Keratinocyte (primary cell): ENCODE measurements at regions not wholly inside any gene's neighbourhood (a gene's known extent, or its start where the extent isn't known, plus 50 kb on each side); places are given as distances from the start of the nearest gene placed in this dataset.
"Not testable (repeated sequence)": the region's sequence is repeated elsewhere in the genome, so short reads cannot be mapped to it uniquely, and the experiment has no call there.

Source experiments
- DNase-seq: peaks from one replicate; pipeline ENCODE4 v3.0.0-alpha.2; 2011; ENCODE audit warnings: low read depth, missing footprints, low spot score
- FAIRE-seq: peaks from 2 replicates; lab custom pipeline; 2011; peaks lifted over from hg19 to GRCh38; lab: Jason Lieb, UNC
- H2AFZ ChIP-seq: 2 replicates; pipeline ENCODE4 v1.6.0; 2012; ENCODE audit warnings: low read length, control low read depth, inconsistent platforms; ENCODE audit not compliant: control insufficient read depth
- H3K27ac ChIP-seq: 2 replicates; pipeline ENCODE4 v1.5.1; 2011; ENCODE audit warnings: low read length; ENCODE audit not compliant: control insufficient read depth, insufficient read depth
- H3K27me3 ChIP-seq: 3 replicates; pipeline ENCODE4 v1.6.0; 2011; ENCODE audit warnings: low read length; ENCODE audit not compliant: control insufficient read depth, insufficient read depth; ENCODE audit errors: extremely low read depth
- H3K36me3 ChIP-seq, 2 experiments: 2 replicates in 1 of 2; 3 replicates in 1 of 2; pipeline ENCODE4 v1.5.1; 2011; ENCODE audit warnings: low read length in 2 of 2, mild to moderate bottlenecking in 1 of 2; ENCODE audit not compliant: control insufficient read depth in 2 of 2, insufficient read depth in 2 of 2; ENCODE audit errors: extremely low read depth in 1 of 2
- H3K4me1 ChIP-seq: 3 replicates; pipeline ENCODE4 v1.5.1; 2011; ENCODE audit warnings: low read length; ENCODE audit not compliant: control insufficient read depth, insufficient read depth; ENCODE audit errors: extremely low read depth
- H3K4me2 ChIP-seq: 3 replicates; pipeline ENCODE4 v1.6.0; 2011; ENCODE audit warnings: low read depth, low read length; ENCODE audit not compliant: control insufficient read depth, insufficient read depth; ENCODE audit errors: extremely low read depth
- H3K4me3 ChIP-seq, 3 experiments: fragments of 200-600 bp in 1 of 3; sonication (generic) in 1 of 3; 2 replicates in 2 of 3; 3 replicates in 1 of 3; pipeline ENCODE4 v1.5.1; 2011 to 2016; ENCODE audit warnings: low read length in 3 of 3, mild to moderate bottlenecking in 3 of 3, control low read depth in 2 of 3, inconsistent platforms in 1 of 3, low read depth in 1 of 3, mixed read lengths in 1 of 3, mixed run types in 1 of 3, moderate library complexity in 1 of 3; ENCODE audit not compliant: control insufficient read depth in 2 of 3, insufficient read depth in 2 of 3; ENCODE audit errors: extremely low read depth in 1 of 3
- H3K79me2 ChIP-seq: 2 replicates; pipeline ENCODE4 v1.6.0; 2012; ENCODE audit warnings: low read length; ENCODE audit not compliant: control insufficient read depth, insufficient read depth
- H3K9ac ChIP-seq: 3 replicates; pipeline ENCODE4 v1.6.0; 2011; ENCODE audit warnings: low read length; ENCODE audit not compliant: control insufficient read depth, insufficient read depth; ENCODE audit errors: extremely low read depth
- H3K9me1 ChIP-seq: 3 replicates; pipeline ENCODE4 v1.6.0; 2011; ENCODE audit warnings: low read length; ENCODE audit not compliant: control insufficient read depth, insufficient read depth; ENCODE audit errors: extremely low read depth
- H3K9me3 ChIP-seq: 2 replicates; pipeline ENCODE4 v1.5.1; 2012; ENCODE audit warnings: low read depth, low read length; ENCODE audit not compliant: control insufficient read depth
- H4K20me1 ChIP-seq: 3 replicates; pipeline ENCODE4 v1.6.0; 2011; ENCODE audit warnings: low read length; ENCODE audit not compliant: control insufficient read depth, insufficient read depth; ENCODE audit errors: extremely low read depth
- CTCF ChIP-seq, 3 experiments: IDR thresholded peaks in 1 of 3; conservative IDR thresholded peaks in 1 of 3; optimal IDR thresholded peaks in 1 of 3; 2 replicates in 2 of 3; 3 replicates in 1 of 3; pipeline versions ENCODE3 to v1.5.1; 2011; ENCODE audit warnings: low read length in 3 of 3, mild to moderate bottlenecking in 3 of 3, moderate library complexity in 2 of 3, control low read depth in 1 of 3, inconsistent platforms in 1 of 3; ENCODE audit not compliant: insufficient read depth in 2 of 3; ENCODE audit errors: extremely low read depth in 1 of 3
- EZH2 ChIP-seq: IDR thresholded peaks from one replicate; pipeline ENCODE4 v1.6.1; 2012; ENCODE audit warnings: inconsistent platforms, mild to moderate bottlenecking, low read length, moderate library complexity
- dilution Hi-C: fragments of 300-500 bp; cut with MboI; formaldehyde crosslinking; loops from one replicate; pipeline ENCODE4 v1.7.0; 2020; ENCODE audit warnings: low sequenced_read_pairs; ENCODE audit not compliant: extremely low pct_ligation_motif_present

- H3K9me3 ChIP-seq, DNase-seq, H3K9ac ChIP-seq, H2AFZ ChIP-seq, H4K20me1 ChIP-seq, H3K4me3 ChIP-seq, H3K9me1 ChIP-seq, H3K36me3 ChIP-seq, H3K27me3 ChIP-seq, H3K4me2 ChIP-seq, FAIRE-seq, dilution Hi-C loops, H3K27ac ChIP-seq, H3K4me1 ChIP-seq, H3K79me2 ChIP-seq: not testable (repeated sequence)
Observed at GRCh38 chr14:105692110-105692685, 165.8 kb downstream of the TMEM121 start.

- no peaks in the 10 kb centered on the region for H3K9me1 ChIP-seq
- H3K9ac ChIP-seq, result no peak overlapping the region
- H3K4me1 ChIP-seq, result no peaks in the 10 kb centered on the region
- no peak overlapping the region for H3K4me3 ChIP-seq
- no peaks in the 10 kb centered on the region for H3K36me3 ChIP-seq
- no peaks in the 10 kb centered on the region for H3K79me2 ChIP-seq
- H3K27ac ChIP-seq, result no peak overlapping the region
- H4K20me1 ChIP-seq, result no peaks in the 10 kb centered on the region
- TF ChIP-seq EZH2 (no peak), CTCF (optimal IDR thresholded peaks at IDR 0.05 in 1 of 3, IDR thresholded peaks at IDR 0.05 in 1 of 3, conservative IDR thresholded peaks at IDR 0.05 in 1 of 3; ENCODE audit: extremely low read depth in 1 of 3, insufficient read depth in 2 of 3, low read length in 3 of 3) (no peak)
- FAIRE-seq (no peak), DNase-seq (no peak)
- dilution Hi-C loops, result no loop called here
- H2AFZ ChIP-seq, result no peak overlapping the region
- no peak overlapping the region for H3K4me2 ChIP-seq
- no peaks in the 10 kb centered on the region for H3K27me3 ChIP-seq
- H3K9me3 ChIP-seq, result peaks cover 1% of the 10 kb centered on the region
Observed at GRCh38 chr14:105694961-105695360, 168.6 kb downstream of the TMEM121 start.

GRCh38 chr14:105696388-105696787 is 170.0 kb downstream of the TMEM121 start:
- H3K27me3 ChIP-seq, H3K36me3 ChIP-seq, H3K4me2 ChIP-seq, H3K9ac ChIP-seq, H4K20me1 ChIP-seq, FAIRE-seq, H3K9me1 ChIP-seq, dilution Hi-C loops, H2AFZ ChIP-seq, H3K79me2 ChIP-seq, H3K4me1 ChIP-seq, H3K4me3 ChIP-seq, H3K9me3 ChIP-seq, DNase-seq, H3K27ac ChIP-seq: not testable (repeated sequence)

GRCh38 chr14:105697414-105697813 is 171.0 kb downstream of the TMEM121 start:
- H3K79me2 ChIP-seq, H3K4me1 ChIP-seq, H3K4me3 ChIP-seq, H3K4me2 ChIP-seq, H3K27ac ChIP-seq, DNase-seq, H3K9ac ChIP-seq, H3K9me3 ChIP-seq, H3K27me3 ChIP-seq, H3K9me1 ChIP-seq, dilution Hi-C loops, H3K36me3 ChIP-seq, FAIRE-seq, H4K20me1 ChIP-seq, H2AFZ ChIP-seq: not testable (repeated sequence)
